ENCODE measurements at regions not wholly inside any gene's neighbourhood (a gene's known extent, or its start where the extent isn't known, plus 50 kb on each side); places are given as distances from the start of the nearest gene placed in this dataset.

DNA sequence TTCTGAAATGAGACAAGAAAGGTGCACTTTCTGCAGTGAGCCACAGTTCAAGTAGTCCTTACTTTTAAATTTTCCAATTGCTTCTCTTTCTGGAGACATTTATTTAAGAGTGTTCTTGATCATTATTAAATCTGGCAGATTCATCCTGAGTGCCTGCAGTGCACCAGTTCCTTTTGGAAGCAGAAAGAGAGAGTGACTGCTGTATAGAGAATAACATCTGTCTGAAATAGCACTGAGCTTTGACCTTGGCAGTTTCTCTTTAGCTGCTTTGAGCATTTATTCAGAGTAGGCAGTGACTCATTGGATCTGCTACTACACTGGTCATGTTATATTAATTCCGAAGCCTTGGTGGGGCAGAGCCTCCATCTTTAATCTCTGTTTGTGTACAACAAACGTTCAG is 1373.7 kb downstream of the PCDH9 start:
- no peak for TF ChIP-seq POLR2A (IDR thresholded peaks at IDR 0.05)
- TF ChIP-seq, protein P1, sequence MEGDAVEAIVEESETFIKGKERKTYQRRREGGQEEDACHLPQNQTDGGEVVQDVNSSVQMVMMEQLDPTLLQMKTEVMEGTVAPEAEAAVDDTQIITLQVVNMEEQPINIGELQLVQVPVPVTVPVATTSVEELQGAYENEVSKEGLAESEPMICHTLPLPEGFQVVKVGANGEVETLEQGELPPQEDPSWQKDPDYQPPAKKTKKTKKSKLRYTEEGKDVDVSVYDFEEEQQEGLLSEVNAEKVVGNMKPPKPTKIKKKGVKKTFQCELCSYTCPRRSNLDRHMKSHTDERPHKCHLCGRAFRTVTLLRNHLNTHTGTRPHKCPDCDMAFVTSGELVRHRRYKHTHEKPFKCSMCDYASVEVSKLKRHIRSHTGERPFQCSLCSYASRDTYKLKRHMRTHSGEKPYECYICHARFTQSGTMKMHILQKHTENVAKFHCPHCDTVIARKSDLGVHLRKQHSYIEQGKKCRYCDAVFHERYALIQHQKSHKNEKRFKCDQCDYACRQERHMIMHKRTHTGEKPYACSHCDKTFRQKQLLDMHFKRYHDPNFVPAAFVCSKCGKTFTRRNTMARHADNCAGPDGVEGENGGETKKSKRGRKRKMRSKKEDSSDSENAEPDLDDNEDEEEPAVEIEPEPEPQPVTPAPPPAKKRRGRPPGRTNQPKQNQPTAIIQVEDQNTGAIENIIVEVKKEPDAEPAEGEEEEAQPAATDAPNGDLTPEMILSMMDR (IDR thresholded peaks at IDR 0.05), result no peak
- DNase-seq (no peak), ATAC-seq (no peak)
- Histone ChIP-seq H3K4me1 (no peaks in the 10 kb centered on the region), H3K27me3 (no peaks in the 10 kb centered on the region), H3K36me3 (replicated peaks in 1 of 2; ENCODE audit: insufficient read depth in 1 of 2, low read depth in 2 of 2) (no peaks in the 10 kb centered on the region), H3K27ac (no peak overlapping the region), H3K9me3 (no peaks in the 10 kb centered on the region), H3K4me3 (no peak overlapping the region)
- intact Hi-C loops (cut with DNase I), result no loop called here
- 39 to 49% methylated on average over 2 of the region's 2 CpGs for WGBS, 2 donors

DNA sequence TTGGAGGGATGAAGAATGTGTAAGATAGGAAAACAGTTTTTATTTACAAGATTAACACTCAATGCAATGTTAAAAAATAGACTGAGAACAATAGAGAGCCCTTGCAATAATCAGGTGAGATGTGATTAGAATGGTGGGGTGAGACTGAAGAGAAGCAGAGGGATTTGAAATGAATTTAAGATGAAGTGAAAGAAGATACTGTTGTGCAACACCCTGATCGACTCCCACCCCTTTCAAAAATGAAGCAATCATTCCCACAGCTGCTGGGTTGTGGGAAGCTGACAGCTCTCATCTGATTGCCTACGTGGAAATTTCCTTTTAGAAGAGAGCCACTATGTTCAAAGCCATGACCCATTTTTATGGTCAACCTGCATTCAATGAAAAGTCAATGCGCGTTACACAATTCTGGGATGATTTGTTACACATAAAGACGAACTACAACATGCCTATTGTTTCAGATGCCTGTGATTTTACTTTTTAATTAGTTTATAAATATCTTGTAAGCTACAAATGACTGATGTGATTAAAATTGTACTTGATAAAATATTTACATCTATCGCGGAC is 1374.8 kb downstream of the PCDH9 start:
- TF ChIP-seq, protein P1 (IDR thresholded peaks at IDR 0.05), result no peak
- intact Hi-C loops (cut with DNase I), result no loop called here
- H3K27me3 ChIP-seq, result no peaks in the 10 kb centered on the region
- no peaks in the 10 kb centered on the region for H3K4me1 ChIP-seq
- no peaks in the 10 kb centered on the region for H3K9me3 ChIP-seq
- no peak for DNase-seq
- no peak overlapping the region for H3K27ac ChIP-seq
- no peak for ATAC-seq
- no peaks in the 10 kb centered on the region for H3K36me3 ChIP-seq (replicated peaks in 1 of 2; ENCODE audit: insufficient read depth in 1 of 2, low read depth in 2 of 2)
- no peak overlapping the region for H3K4me3 ChIP-seq
- WGBS, 2 donors, result 52 to 62% methylated on average over 7 of the region's 7 CpGs

DNA sequence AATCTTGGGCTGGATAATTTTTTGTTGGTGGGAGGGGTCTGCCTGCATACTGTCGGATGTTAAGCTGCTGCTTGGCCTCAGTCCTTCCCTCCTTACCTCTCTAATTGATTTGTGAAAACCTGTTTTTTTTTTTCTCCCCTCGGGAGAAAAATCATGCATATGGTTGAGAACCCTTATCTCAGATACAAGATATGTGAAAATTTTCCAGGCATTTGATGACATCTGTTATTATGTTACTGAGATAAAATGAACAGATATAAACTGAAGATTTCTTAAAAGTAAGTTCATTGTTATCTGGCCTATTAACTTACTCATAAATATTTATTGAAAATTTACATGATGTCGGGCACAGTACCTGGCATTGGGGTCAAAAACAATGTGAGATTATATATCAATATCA is 1375.7 kb downstream of the PCDH9 start:
- no peak for TF ChIP-seq POLR2A (IDR thresholded peaks at IDR 0.05)
- TF ChIP-seq, protein P1 (IDR thresholded peaks at IDR 0.05), result no peak
- no peak overlapping the region for H3K27ac ChIP-seq
- no peaks in the 10 kb centered on the region for H3K36me3 ChIP-seq (replicated peaks in 1 of 2; ENCODE audit: insufficient read depth in 1 of 2, low read depth in 2 of 2)
- no peak overlapping the region for H3K4me3 ChIP-seq
- H3K4me1 ChIP-seq, result no peaks in the 10 kb centered on the region
- ATAC-seq (no peak), DNase-seq (no peak)
- WGBS, 2 donors, result 32 to 44% methylated on average over 3 of the region's 3 CpGs
- no peaks in the 10 kb centered on the region for H3K9me3 ChIP-seq
- H3K27me3 ChIP-seq, result no peaks in the 10 kb centered on the region
- intact Hi-C loops (cut with DNase I), result no loop called here

DNA sequence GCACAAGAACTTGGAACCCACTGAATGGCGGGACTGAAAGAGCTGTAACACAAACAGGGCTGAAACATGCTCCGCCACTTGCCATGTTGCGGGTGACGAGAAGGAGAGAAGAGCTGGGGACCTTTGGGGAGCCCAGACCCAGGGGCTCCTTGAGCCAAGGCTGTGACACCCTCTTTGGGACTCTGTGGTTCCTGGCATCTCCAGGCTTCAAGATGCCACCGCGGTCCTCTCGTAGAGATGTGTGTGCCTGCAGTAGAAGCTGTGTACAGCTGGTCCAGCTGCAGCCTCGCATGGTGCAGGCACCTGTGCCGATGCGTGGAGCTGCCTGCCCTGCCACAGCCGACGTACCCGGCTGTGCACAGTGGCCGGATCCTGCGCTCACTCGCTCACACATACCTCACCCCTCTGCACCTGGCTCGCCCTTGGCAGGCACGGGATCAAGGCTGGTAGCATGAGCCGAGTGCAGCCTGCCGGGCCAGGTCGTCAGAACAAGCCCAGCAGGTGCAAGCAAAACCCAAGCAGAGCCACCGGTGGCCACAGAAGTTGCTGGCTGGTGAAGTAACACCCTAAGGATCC is 1385.8 kb downstream of the PCDH9 start:
- Histone ChIP-seq H3K9me3 (no peaks in the 10 kb centered on the region), H3K4me3 (no peak overlapping the region), H3K27ac (no peak overlapping the region), H3K4me1 (no peaks in the 10 kb centered on the region), H3K36me3 (replicated peaks in 1 of 2; ENCODE audit: insufficient read depth in 1 of 2, low read depth in 2 of 2) (no peaks in the 10 kb centered on the region), H3K27me3 (no peaks in the 10 kb centered on the region)
- DNase-seq, result no peak
- intact Hi-C loops (cut with DNase I), result no loop called here
- TF ChIP-seq, protein P1 (IDR thresholded peaks at IDR 0.05), result no peak
- no peak for TF ChIP-seq POLR2A (IDR thresholded peaks at IDR 0.05)
- ATAC-seq, result no peak
- WGBS, 2 donors, result 85 to 87% methylated on average over 15 to 22 of the region's 22 CpGs

DNA sequence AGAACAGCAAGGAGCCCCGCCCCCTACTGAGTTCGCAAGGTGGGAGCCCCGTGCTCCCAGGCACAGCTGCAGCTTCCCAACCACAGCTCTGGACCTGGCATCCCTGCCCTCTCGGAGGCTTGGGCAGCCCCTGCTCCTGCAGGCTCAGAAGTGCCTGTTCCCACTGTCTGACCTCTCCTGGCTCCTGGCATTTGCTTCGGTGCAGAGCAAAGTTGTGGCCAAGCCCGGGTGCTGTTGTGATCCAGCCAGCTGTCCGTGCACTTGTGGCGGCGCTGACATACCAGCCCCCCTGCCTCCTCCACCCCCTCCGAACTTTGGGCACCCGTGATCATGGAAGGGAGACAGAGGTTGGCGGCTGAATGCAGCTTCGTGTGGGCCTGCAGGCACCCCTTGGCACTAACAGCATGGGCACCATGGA is 1386.8 kb downstream of the PCDH9 start:
- H3K36me3 ChIP-seq (replicated peaks in 1 of 2; ENCODE audit: insufficient read depth in 1 of 2, low read depth in 2 of 2), result no peaks in the 10 kb centered on the region
- no peaks in the 10 kb centered on the region for H3K9me3 ChIP-seq
- intact Hi-C loops (cut with DNase I), result no loop called here
- no peak for TF ChIP-seq POLR2A (IDR thresholded peaks at IDR 0.05)
- TF ChIP-seq, protein P1 (IDR thresholded peaks at IDR 0.05), result no peak
- 73 to 75% methylated on average over 11 to 13 of the region's 13 CpGs for WGBS, 2 donors
- H3K27ac ChIP-seq, result no peak overlapping the region
- ATAC-seq (no peak), DNase-seq (no peak)
- H3K27me3 ChIP-seq, result no peaks in the 10 kb centered on the region
- H3K4me1 ChIP-seq, result no peaks in the 10 kb centered on the region
- H3K4me3 ChIP-seq, result no peak overlapping the region
